ENCODE measurements at regions not wholly inside any gene's neighbourhood (a gene's known extent, or its start where the extent isn't known, plus 50 kb on each side); places are given as distances from the start of the nearest gene placed in this dataset.

GRCh38 chr4:67049446-67049845 lies 495.9 kb downstream of the CENPC start:
- no peak for TF ChIP-seq POLR2A (IDR thresholded peaks at IDR 0.05)
- Histone ChIP-seq H3K27ac (no peak overlapping the region), H3K4me3 (no peak overlapping the region), H3K9me3 (no peaks in the 10 kb centered on the region), H3K4me1 (no peaks in the 10 kb centered on the region), H3K27me3 (no peaks in the 10 kb centered on the region), H3K36me3 (no peaks in the 10 kb centered on the region)
- DNase-seq = no peak

GRCh38 chr4:67048530-67048929 lies 496.8 kb downstream of the CENPC start:
- Histone ChIP-seq H3K27ac (no peak overlapping the region), H3K4me3 (no peak overlapping the region), H3K9me3 (no peaks in the 10 kb centered on the region), H3K4me1 (no peaks in the 10 kb centered on the region), H3K36me3 (no peaks in the 10 kb centered on the region), H3K27me3 (no peaks in the 10 kb centered on the region)
- TF ChIP-seq POLR2A (IDR thresholded peaks at IDR 0.05) = no peak
- TF ChIP-seq, protein P1, sequence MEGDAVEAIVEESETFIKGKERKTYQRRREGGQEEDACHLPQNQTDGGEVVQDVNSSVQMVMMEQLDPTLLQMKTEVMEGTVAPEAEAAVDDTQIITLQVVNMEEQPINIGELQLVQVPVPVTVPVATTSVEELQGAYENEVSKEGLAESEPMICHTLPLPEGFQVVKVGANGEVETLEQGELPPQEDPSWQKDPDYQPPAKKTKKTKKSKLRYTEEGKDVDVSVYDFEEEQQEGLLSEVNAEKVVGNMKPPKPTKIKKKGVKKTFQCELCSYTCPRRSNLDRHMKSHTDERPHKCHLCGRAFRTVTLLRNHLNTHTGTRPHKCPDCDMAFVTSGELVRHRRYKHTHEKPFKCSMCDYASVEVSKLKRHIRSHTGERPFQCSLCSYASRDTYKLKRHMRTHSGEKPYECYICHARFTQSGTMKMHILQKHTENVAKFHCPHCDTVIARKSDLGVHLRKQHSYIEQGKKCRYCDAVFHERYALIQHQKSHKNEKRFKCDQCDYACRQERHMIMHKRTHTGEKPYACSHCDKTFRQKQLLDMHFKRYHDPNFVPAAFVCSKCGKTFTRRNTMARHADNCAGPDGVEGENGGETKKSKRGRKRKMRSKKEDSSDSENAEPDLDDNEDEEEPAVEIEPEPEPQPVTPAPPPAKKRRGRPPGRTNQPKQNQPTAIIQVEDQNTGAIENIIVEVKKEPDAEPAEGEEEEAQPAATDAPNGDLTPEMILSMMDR (IDR thresholded peaks at IDR 0.05) = no peak
- no peak for DNase-seq

- no peak overlapping the region for H3K27ac ChIP-seq
- DNase-seq = no peak
- no peak for TF ChIP-seq POLR2A (IDR thresholded peaks at IDR 0.05)
- TF ChIP-seq, protein P1 (IDR thresholded peaks at IDR 0.05) = no peak
- no peaks in the 10 kb centered on the region for H3K9me3 ChIP-seq
- no peak overlapping the region for H3K4me3 ChIP-seq
- H3K36me3 ChIP-seq = no peaks in the 10 kb centered on the region
- no peaks in the 10 kb centered on the region for H3K4me1 ChIP-seq
- H3K27me3 ChIP-seq = no peaks in the 10 kb centered on the region
Measured at GRCh38 chr4:67040315-67040714, 505.0 kb downstream of the CENPC start.

DNA sequence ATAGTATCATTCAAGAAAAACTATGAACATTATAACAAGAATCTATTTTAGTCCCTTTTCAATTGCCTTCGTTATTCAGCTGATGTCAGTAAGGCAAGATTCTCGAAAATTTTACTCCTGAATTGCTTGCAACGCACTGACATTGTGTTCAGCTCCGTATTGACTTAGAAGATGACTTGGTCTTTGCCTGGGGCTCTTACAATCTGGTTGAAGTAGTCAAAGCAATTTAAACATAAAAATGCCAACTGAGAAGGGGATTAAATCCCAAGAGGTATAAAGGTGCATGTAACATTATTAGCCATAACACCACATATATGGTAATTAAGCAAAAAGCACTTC lies 507.1 kb downstream of the CENPC start:
- Histone ChIP-seq H3K9me3 (no peaks in the 10 kb centered on the region), H3K36me3 (no peaks in the 10 kb centered on the region), H3K27me3 (no peaks in the 10 kb centered on the region), H3K4me1 (no peaks in the 10 kb centered on the region), H3K4me3 (no peak overlapping the region), H3K27ac (no peak overlapping the region)
- no peak for TF ChIP-seq POLR2A (IDR thresholded peaks at IDR 0.05)
- TF ChIP-seq, protein P1 (IDR thresholded peaks at IDR 0.05) = no peak
- DNase-seq = no peak

- Histone ChIP-seq H3K36me3 (no peaks in the 10 kb centered on the region), H3K27ac (no peak overlapping the region), H3K4me3 (no peak overlapping the region), H3K27me3 (no peaks in the 10 kb centered on the region), H3K9me3 (no peaks in the 10 kb centered on the region), H3K4me1 (no peaks in the 10 kb centered on the region)
- TF ChIP-seq POLR2A (IDR thresholded peaks at IDR 0.05) = no peak
- TF ChIP-seq, protein P1 (IDR thresholded peaks at IDR 0.05) = no peak
- no peak for DNase-seq
Measured at GRCh38 chr4:67037504-67038227, 507.6 kb downstream of the CENPC start.

- Histone ChIP-seq H3K9me3 (no peaks in the 10 kb centered on the region), H3K4me1 (no peaks in the 10 kb centered on the region)
- DNase-seq = no peak
Measured at GRCh38 chr4:67036791-67037190, 508.5 kb downstream of the CENPC start.

More at GRCh38 chr4:67036791-67037190, 508.5 kb downstream of the CENPC start:
- Histone ChIP-seq H3K4me3 (no peak overlapping the region), H3K27me3 (no peaks in the 10 kb centered on the region), H3K27ac (no peak overlapping the region), H3K36me3 (no peaks in the 10 kb centered on the region)
- TF ChIP-seq, protein P1 (IDR thresholded peaks at IDR 0.05) = no peak
- no peak for TF ChIP-seq POLR2A (IDR thresholded peaks at IDR 0.05)
